CD14-positive monocyte (primary cell): ENCODE measurements at regions not wholly inside any gene's neighbourhood (a gene's known extent, or its start where the extent isn't known, plus 50 kb on each side); places are given as distances from the start of the nearest gene placed in this dataset.

ENCODE experiments used
- DNase-seq, 3 donors: peaks; one replicate each; pipeline ENCODE4 v3.0.0-alpha.2; 2011 to 2022
- H2AFZ ChIP-seq: 2 replicates; pipeline ENCODE4 v1.6.0; 2012; ENCODE audit warnings: mild to moderate bottlenecking, low read depth, low read length, inconsistent platforms; ENCODE audit not compliant: insufficient read depth, poor library complexity, severe bottlenecking
- H3K27ac ChIP-seq, 2 donors: 1 replicate in 1 of 2; 2 replicates in 1 of 2; pipeline ENCODE4 v1.5.1; 2012 to 2013; ENCODE audit warnings: low read length in 2 of 2, control low read depth in 1 of 2, inconsistent platforms in 1 of 2, low read depth in 1 of 2, mild to moderate bottlenecking in 1 of 2
- H3K27me3 ChIP-seq, 2 donors: one replicate each; pipeline versions ENCODE4 v1.6.0 to v1.6.1; 2011 to 2013; ENCODE audit warnings: low read length in 2 of 2; ENCODE audit not compliant: control insufficient read depth in 2 of 2, insufficient read depth in 2 of 2
- H3K36me3 ChIP-seq, 2 donors: replicated peaks in 1 of 2; 1 replicate in 1 of 2; 2 replicates in 1 of 2; pipeline versions ENCODE4 v1.5.1 to v1.6.1; 2012 to 2013; ENCODE audit warnings: low read length in 2 of 2, control low read depth in 1 of 2, inconsistent platforms in 1 of 2, mild to moderate bottlenecking in 1 of 2; ENCODE audit not compliant: insufficient read depth in 2 of 2, control insufficient read depth in 1 of 2
- H3K4me1 ChIP-seq, 2 donors: 1 replicate in 1 of 2; 2 replicates in 1 of 2; pipeline versions ENCODE4 v1.5.1 to v1.6.1; 2012 to 2013; ENCODE audit warnings: low read length in 2 of 2, control low read depth in 1 of 2, inconsistent platforms in 1 of 2, mild to moderate bottlenecking in 1 of 2, moderate library complexity in 1 of 2; ENCODE audit not compliant: insufficient read depth in 2 of 2, control insufficient read depth in 1 of 2
- H3K4me2 ChIP-seq: replicated peaks from 2 replicates; pipeline ENCODE3; 2012; ENCODE audit warnings: low read length, moderate library complexity, mild to moderate bottlenecking; ENCODE audit not compliant: poor library complexity, severe bottlenecking; ENCODE audit errors: extremely low read depth
- H3K4me3 ChIP-seq, 3 experiments: fragments of 200-600 bp in 1 of 3; sonication (generic) in 1 of 3; replicated peaks in 1 of 3; 1 replicate in 2 of 3; 2 replicates in 1 of 3; pipeline ENCODE4 v1.5.1; 2011 to 2013; ENCODE audit warnings: low read length in 3 of 3, mild to moderate bottlenecking in 3 of 3, control low read depth in 2 of 3, low read depth in 2 of 3, inconsistent platforms in 1 of 3, moderate library complexity in 1 of 3
- H3K79me2 ChIP-seq: 2 replicates; pipeline ENCODE4 v1.6.0; 2012; ENCODE audit warnings: mild to moderate bottlenecking, control low read depth, inconsistent platforms, low read length, moderate library complexity; ENCODE audit not compliant: insufficient read depth
- H3K9ac ChIP-seq: 2 replicates; pipeline ENCODE4 v1.6.0; 2017; ENCODE audit warnings: low read length, mild to moderate bottlenecking; ENCODE audit not compliant: insufficient read depth, poor library complexity, severe bottlenecking
- H3K9me3 ChIP-seq, 2 donors: replicated peaks in 1 of 2; 1 replicate in 1 of 2; 2 replicates in 1 of 2; pipeline versions ENCODE4 v1.5.1 to v1.6.1; 2012 to 2013; ENCODE audit warnings: low read length in 2 of 2, control low read depth in 1 of 2; ENCODE audit not compliant: control insufficient read depth in 1 of 2, insufficient read depth in 1 of 2
- H4K20me1 ChIP-seq: 2 replicates; pipeline ENCODE4 v1.6.0; 2012; ENCODE audit warnings: mild to moderate bottlenecking, low read length, control low read depth, moderate library complexity; ENCODE audit not compliant: insufficient read depth
- H3K27ac Mint-ChIP-seq, 7 donors: one replicate each; pipeline ENCODE4 v1.8.0; 2020; ENCODE audit warnings: mild to moderate bottlenecking in 7 of 7, mixed read lengths in 7 of 7, moderate library complexity in 6 of 7, inconsistent platforms in 2 of 7
- H3K27me3 Mint-ChIP-seq, 3 donors: one replicate each; pipeline ENCODE4 v1.8.0; 2021 to 2022; ENCODE audit warnings: low read depth in 3 of 3, mild to moderate bottlenecking in 3 of 3, mixed read lengths in 3 of 3, moderate library complexity in 3 of 3, inconsistent platforms in 1 of 3
- H3K36me3 Mint-ChIP-seq, 2 donors: one replicate each; pipeline ENCODE4 v1.8.0; 2020; ENCODE audit warnings: mixed read lengths in 2 of 2, inconsistent platforms in 1 of 2, mild to moderate bottlenecking in 1 of 2
- H3K4me1 Mint-ChIP-seq: one replicate; pipeline ENCODE4 v1.8.0; 2020; ENCODE audit warnings: mild to moderate bottlenecking, mixed read lengths
- H3K4me3 Mint-ChIP-seq, 2 donors: one replicate each; pipeline ENCODE4 v1.8.0; 2020; ENCODE audit warnings: mild to moderate bottlenecking in 2 of 2, mixed read lengths in 2 of 2, moderate library complexity in 1 of 2
- H3K9me3 Mint-ChIP-seq, 7 donors: one replicate each; pipeline ENCODE4 v1.8.0; 2020 to 2022; ENCODE audit warnings: mixed read lengths in 7 of 7, mild to moderate bottlenecking in 6 of 7, moderate library complexity in 6 of 7, inconsistent platforms in 2 of 7
- WGBS: methylation state at CpG from one replicate; pipeline ENCODE4 v1.1.5; 2013; ENCODE audit warnings: missing lambda C conversion rate; ENCODE audit not compliant: insufficient coverage; 5-methylcytosine and 5-hydroxymethylcytosine counted together
- intact Hi-C, 2 donors: fragments of 100-400 bp; cut with micrococcal nuclease; formaldehyde crosslinking; loops; one replicate each; pipeline versions ENCODE4 v1.15.0 to v1.15.1; 2023
- TF ChIP-seq, protein P1 (sequence below): fragments of 200-600 bp; IDR thresholded peaks from one replicate; pipeline ENCODE4 v1.8.0; 2022; ENCODE audit warnings: antibody characterized with exemption, mild to moderate bottlenecking

DNA sequence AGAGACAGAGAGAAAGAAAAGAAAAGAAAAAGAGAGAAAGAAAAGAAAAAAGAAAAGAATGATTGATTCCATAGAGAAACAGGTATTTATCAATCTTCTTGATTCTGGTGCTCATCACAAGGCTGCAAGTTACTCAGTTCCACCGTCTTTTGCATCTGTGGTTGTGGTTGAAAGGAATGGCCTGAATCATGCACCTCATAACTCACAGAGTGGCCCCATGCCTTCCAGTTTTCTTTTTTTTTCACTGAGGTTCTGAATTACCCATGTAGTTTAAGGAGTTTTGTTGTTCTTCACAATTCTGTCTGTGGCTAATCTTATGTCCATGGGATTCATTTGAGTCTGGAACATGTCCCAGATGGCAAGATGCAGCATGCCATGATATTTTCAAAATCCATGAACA lies 156.0 kb downstream of the ZNF33B start:
- peaks cover 10 to 38% (median 35%) of the 10 kb centered on the region in 7 donors for H3K9me3 Mint-ChIP-seq
- no peak for DNase-seq
- peaks cover 15 to 37% of the 10 kb centered on the region in 2 donors for H3K9me3 ChIP-seq
- H3K36me3 Mint-ChIP-seq: no peaks in the 10 kb centered on the region
- no peaks in the 10 kb centered on the region for H3K27me3 ChIP-seq
- no peaks in the 10 kb centered on the region for H3K4me1 Mint-ChIP-seq
- H2AFZ ChIP-seq: no peak overlapping the region
- intact Hi-C loops: no loop called here
- no peaks in the 10 kb centered on the region for H3K36me3 ChIP-seq
- no peak overlapping the region for H3K4me3 Mint-ChIP-seq
- H3K27ac Mint-ChIP-seq: no peak overlapping the region
- no peaks in the 10 kb centered on the region for H3K4me1 ChIP-seq
- no peak overlapping the region for H3K4me3 ChIP-seq
- no peaks in the 10 kb centered on the region for H3K79me2 ChIP-seq
- TF ChIP-seq, protein P1, sequence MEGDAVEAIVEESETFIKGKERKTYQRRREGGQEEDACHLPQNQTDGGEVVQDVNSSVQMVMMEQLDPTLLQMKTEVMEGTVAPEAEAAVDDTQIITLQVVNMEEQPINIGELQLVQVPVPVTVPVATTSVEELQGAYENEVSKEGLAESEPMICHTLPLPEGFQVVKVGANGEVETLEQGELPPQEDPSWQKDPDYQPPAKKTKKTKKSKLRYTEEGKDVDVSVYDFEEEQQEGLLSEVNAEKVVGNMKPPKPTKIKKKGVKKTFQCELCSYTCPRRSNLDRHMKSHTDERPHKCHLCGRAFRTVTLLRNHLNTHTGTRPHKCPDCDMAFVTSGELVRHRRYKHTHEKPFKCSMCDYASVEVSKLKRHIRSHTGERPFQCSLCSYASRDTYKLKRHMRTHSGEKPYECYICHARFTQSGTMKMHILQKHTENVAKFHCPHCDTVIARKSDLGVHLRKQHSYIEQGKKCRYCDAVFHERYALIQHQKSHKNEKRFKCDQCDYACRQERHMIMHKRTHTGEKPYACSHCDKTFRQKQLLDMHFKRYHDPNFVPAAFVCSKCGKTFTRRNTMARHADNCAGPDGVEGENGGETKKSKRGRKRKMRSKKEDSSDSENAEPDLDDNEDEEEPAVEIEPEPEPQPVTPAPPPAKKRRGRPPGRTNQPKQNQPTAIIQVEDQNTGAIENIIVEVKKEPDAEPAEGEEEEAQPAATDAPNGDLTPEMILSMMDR: no peak
- WGBS: no CpG with 5 or more reads among the region's 1 CpG
- H3K27me3 Mint-ChIP-seq: peaks cover 0 to 6% (median 0%) of the 10 kb centered on the region in 3 donors
- H3K27ac ChIP-seq: no peak overlapping the region
- no peak overlapping the region for H3K4me2 ChIP-seq
- H4K20me1 ChIP-seq: no peaks in the 10 kb centered on the region
- H3K9ac ChIP-seq: no peak overlapping the region

DNA sequence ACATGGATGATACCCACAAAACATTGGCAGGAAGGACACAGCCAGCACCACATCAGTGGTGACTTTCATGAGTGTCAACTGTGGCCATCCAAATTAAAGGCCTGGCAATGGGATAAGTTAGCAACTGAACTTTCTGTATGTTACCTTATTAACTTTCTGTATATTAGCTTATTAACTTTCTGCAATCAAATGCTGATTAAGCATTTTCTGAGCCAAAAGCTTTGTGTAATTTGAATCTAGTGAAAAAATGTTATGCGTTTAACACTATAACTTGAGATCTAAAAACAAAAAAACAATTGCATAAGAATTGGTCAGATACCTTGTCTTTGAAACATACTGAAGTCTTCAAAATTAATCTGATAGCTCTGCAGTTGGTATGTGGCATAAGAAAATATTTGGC lies 159.3 kb downstream of the ZNF33B start:
- Histone ChIP-seq H3K36me3 (no peaks in the 10 kb centered on the region), H3K9ac (no peak overlapping the region), H3K4me1 (no peaks in the 10 kb centered on the region), H3K4me2 (no peak overlapping the region), H3K9me3 (peaks cover 0 to 24% of the 10 kb centered on the region in 2 donors), H3K79me2 (no peaks in the 10 kb centered on the region), H2AFZ (no peak overlapping the region), H3K27me3 (peaks cover 0 to 9% of the 10 kb centered on the region in 2 donors), H4K20me1 (no peaks in the 10 kb centered on the region), H3K27ac (no peak overlapping the region), H3K4me3 (no peak overlapping the region)
- Mint-ChIP-seq H3K36me3 (no peaks in the 10 kb centered on the region), H3K27ac (no peak overlapping the region), H3K27me3 (peaks cover 6 to 35% (median 18%) of the 10 kb centered on the region in 3 donors), H3K4me3 (no peak overlapping the region), H3K9me3 (peaks cover 11 to 48% (median 38%) of the 10 kb centered on the region in 7 donors), H3K4me1 (no peaks in the 10 kb centered on the region)
- no peak for DNase-seq
- TF ChIP-seq, protein P1: no peak
- WGBS: no CpG with 5 or more reads among the region's 1 CpG
- intact Hi-C loops: no loop called here
